Gastrocnemius medialis (tissue), 4 donors: ENCODE measurements at regions not wholly inside any gene's neighbourhood (a gene's known extent, or its start where the extent isn't known, plus 50 kb on each side); places are given as distances from the start of the nearest gene placed in this dataset.

Experiments used
- ATAC-seq, 2 donors: fragments of 150-250 bp; one replicate each; pipeline ENCODE4 v1.9.1; 2016
- DNase-seq, 2 donors: peaks; one replicate each; pipeline ENCODE4 v3.0.0-alpha.2; 2019
- H3K27ac ChIP-seq, 4 donors: fragments of 200-600 bp; sonication (generic); 1 replicate in 1 of 4; 2 replicates in 3 of 4; pipeline ENCODE4 v1.5.1; 2016 to 2018; ENCODE audit warnings: mild to moderate bottlenecking in 2 of 4, moderate library complexity in 1 of 4
- H3K27me3 ChIP-seq, 3 donors: fragments of 200-600 bp; sonication (generic) in 2 of 3; 1 replicate in 1 of 3; 2 replicates in 2 of 3; pipeline versions ENCODE4 v1.5.1 to v1.6.0; 2016 to 2019; ENCODE audit warnings: mild to moderate bottlenecking in 1 of 3, moderate library complexity in 1 of 3
- H3K36me3 ChIP-seq, 2 donors: fragments of 200-600 bp; sonication (generic) in 1 of 2; one replicate each; pipeline ENCODE4 v1.5.1; 2017 to 2018
- H3K4me1 ChIP-seq, 2 donors: fragments of 200-600 bp; sonication (generic) in 1 of 2; one replicate each; pipeline ENCODE4 v1.5.1; 2016 to 2017; ENCODE audit warnings: mild to moderate bottlenecking in 2 of 2
- H3K4me3 ChIP-seq, 4 donors: fragments of 200-600 bp; sonication (generic) in 3 of 4; 1 replicate in 1 of 4; 2 replicates in 3 of 4; pipeline ENCODE4 v1.5.1; 2016 to 2019; ENCODE audit warnings: mild to moderate bottlenecking in 2 of 4
- H3K9me3 ChIP-seq, 3 donors: fragments of 200-600 bp; sonication (generic) in 2 of 3; 1 replicate in 1 of 3; 2 replicates in 2 of 3; pipeline ENCODE4 v1.5.1; 2016 to 2019
- POLR2A ChIP-seq, 2 donors: fragments of 450-650 bp; IDR thresholded peaks; one replicate each; pipeline ENCODE4 v1.6.1; 2017; ENCODE audit warnings: antibody characterized with exemption in 2 of 2, mild to moderate bottlenecking in 2 of 2, moderate library complexity in 2 of 2
- in situ Hi-C, 4 donors: fragments of 200-750 bp; cut with MboI; loops; one replicate each; pipeline versions ENCODE4 v1.15.0 to v1.8.0; 2017; ENCODE audit warnings: low sequenced_read_pairs in 4 of 4
- intact Hi-C: fragments of 100-400 bp; cut with DNase I; formaldehyde crosslinking; loops from one replicate; pipeline ENCODE4 v1.15.1; 2023; ENCODE audit warnings: low total_unique reads
- TF ChIP-seq, protein P1 (sequence below), 5 experiments: fragments of 450-650 bp in 3 of 5; fragments of 200-600 bp in 2 of 5; sonication (generic) in 2 of 5; IDR thresholded peaks in 4 of 5; conservative IDR thresholded peaks in 1 of 5; 1 replicate in 4 of 5; 2 replicates in 1 of 5; pipeline ENCODE4 v1.5.1; 2016 to 2019; ENCODE audit warnings: antibody characterized with exemption in 5 of 5, mild to moderate bottlenecking in 3 of 5, moderate library complexity in 3 of 5

DNA sequence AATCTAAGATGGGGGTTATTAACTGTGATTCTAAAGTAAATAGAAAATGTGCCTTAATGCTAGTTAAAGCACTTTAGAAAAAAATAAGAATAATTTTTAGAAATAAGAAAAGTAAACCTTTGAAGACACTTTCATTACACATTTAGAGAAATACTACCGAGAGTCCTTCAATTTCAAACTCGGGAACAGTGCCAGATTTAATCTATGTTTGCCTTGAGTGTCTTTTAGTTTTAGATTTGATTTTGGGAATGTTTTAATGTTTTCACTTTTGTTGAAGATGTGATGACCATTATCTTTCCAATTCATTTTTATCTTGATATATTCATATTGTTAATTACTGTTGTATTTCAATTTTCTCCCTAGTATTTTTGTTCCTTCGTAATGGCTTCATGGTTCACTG lies 592.7 kb upstream of the MGMT start:
- H3K9me3 ChIP-seq, result no peaks in the 10 kb centered on the region
- TF ChIP-seq, protein P1, sequence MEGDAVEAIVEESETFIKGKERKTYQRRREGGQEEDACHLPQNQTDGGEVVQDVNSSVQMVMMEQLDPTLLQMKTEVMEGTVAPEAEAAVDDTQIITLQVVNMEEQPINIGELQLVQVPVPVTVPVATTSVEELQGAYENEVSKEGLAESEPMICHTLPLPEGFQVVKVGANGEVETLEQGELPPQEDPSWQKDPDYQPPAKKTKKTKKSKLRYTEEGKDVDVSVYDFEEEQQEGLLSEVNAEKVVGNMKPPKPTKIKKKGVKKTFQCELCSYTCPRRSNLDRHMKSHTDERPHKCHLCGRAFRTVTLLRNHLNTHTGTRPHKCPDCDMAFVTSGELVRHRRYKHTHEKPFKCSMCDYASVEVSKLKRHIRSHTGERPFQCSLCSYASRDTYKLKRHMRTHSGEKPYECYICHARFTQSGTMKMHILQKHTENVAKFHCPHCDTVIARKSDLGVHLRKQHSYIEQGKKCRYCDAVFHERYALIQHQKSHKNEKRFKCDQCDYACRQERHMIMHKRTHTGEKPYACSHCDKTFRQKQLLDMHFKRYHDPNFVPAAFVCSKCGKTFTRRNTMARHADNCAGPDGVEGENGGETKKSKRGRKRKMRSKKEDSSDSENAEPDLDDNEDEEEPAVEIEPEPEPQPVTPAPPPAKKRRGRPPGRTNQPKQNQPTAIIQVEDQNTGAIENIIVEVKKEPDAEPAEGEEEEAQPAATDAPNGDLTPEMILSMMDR (IDR thresholded peaks at IDR 0.05 in 4 of 5, conservative IDR thresholded peaks at IDR 0.05 in 1 of 5), result no peak
- no peak for TF ChIP-seq POLR2A (IDR thresholded peaks at IDR 0.05)
- H3K27ac ChIP-seq, result no peak overlapping the region
- no peak overlapping the region for H3K4me3 ChIP-seq
- no peak for ATAC-seq
- H3K4me1 ChIP-seq, result no peaks in the 10 kb centered on the region
- in situ Hi-C loops (no loop called here), intact Hi-C loops (no loop called here)
- H3K36me3 ChIP-seq, result no peaks in the 10 kb centered on the region
- no peaks in the 10 kb centered on the region for H3K27me3 ChIP-seq
- no peak for DNase-seq

DNA sequence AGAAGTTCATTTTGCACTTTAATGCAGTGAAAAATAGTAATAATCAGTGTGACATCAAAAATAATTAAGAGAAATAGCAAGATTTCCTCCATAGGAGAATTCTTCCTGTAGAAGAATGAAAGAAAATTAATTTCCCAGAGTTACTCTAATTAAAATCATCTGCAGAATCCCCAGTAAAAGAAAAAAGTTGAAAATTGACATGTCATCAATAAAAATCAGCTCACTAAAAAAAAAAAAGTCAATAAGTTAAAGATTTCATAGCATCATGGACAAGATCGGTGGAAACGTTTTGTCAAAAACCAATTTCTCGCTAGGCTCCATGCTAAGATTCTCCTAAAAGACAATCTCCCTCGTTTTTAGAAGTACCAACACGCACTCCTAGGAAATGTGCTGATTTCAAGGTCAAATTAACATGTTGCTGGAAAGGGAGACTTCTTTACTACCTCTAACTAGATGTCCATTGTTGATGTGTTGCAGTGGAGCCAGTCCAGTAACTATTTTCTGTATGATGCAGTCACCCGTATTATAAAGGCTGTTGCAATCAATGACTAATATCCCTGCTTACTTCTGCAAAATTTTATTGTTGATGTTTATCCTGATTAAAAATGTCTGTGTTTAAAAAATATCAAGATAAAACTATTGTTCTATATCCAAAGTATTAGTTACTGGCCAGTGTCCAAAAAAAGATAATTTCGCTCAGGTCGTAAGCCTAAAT lies 591.9 kb upstream of the MGMT start:
- Histone ChIP-seq H3K4me3 (no peak overlapping the region), H3K9me3 (no peaks in the 10 kb centered on the region), H3K27me3 (no peaks in the 10 kb centered on the region), H3K27ac (peak overlapping the region; percentile 46 to 59 (median 52)), H3K36me3 (no peaks in the 10 kb centered on the region), H3K4me1 (no peaks in the 10 kb centered on the region)
- DNase-seq (no peak), ATAC-seq (peak in 1 of 2 donors; percentile 51)
- intact Hi-C loops, result no loop called here
- in situ Hi-C loops, result no loop called here
- TF ChIP-seq, protein P1 (IDR thresholded peaks at IDR 0.05 in 4 of 5, conservative IDR thresholded peaks at IDR 0.05 in 1 of 5), result no peak
- no peak for TF ChIP-seq POLR2A (IDR thresholded peaks at IDR 0.05)

DNA sequence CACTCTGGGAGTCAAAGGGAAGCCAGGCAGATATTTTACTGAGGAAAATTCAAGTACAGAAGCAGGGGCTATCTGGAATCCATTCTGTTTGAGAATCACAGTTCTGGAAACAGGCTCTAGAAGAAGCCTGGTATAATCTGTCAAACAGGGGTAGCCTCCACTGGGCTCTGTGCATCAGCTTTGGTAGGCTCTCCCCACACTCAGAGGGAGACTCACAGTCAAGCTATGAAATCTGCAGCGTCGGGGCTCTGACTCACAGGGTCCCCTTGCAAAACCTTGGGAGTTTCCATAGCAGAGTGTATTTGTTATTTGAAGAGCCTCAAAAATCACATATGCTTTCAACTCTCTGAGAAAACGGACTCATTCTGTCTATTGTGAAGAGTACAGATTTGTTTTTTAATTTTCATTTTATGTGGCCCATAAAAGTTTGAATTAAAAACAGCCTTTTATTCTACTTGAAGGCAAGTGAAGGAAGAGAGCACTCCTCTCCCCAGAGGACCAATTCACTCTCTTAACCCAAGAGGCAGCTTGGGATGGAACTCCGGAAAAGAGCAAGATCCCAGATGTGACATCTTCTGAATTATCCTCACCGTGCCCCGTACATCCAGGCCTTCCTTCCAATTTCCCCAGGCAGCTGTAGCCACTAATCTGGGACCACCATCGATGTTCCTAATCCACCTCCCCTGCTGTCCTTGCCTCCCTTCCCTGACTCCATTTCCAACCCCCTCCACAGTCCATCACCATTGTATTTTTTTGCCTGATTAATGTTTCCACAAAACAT lies 590.9 kb upstream of the MGMT start:
- Histone ChIP-seq H3K4me1 (no peaks in the 10 kb centered on the region), H3K36me3 (no peaks in the 10 kb centered on the region), H3K27me3 (no peaks in the 10 kb centered on the region), H3K9me3 (no peaks in the 10 kb centered on the region), H3K27ac (peak overlapping the region; percentile 46 to 62 (median 52)), H3K4me3 (no peak overlapping the region)
- intact Hi-C loops (no loop called here), in situ Hi-C loops (no loop called here)
- ATAC-seq, result peak; percentile 76 to 82
- DNase-seq, result peak; percentile 17 to 40
- TF ChIP-seq, protein P1 (IDR thresholded peaks at IDR 0.05 in 4 of 5, conservative IDR thresholded peaks at IDR 0.05 in 1 of 5), result no peak
- TF ChIP-seq POLR2A (IDR thresholded peaks at IDR 0.05), result peak in 1 of 2 donors; percentile 14

DNA sequence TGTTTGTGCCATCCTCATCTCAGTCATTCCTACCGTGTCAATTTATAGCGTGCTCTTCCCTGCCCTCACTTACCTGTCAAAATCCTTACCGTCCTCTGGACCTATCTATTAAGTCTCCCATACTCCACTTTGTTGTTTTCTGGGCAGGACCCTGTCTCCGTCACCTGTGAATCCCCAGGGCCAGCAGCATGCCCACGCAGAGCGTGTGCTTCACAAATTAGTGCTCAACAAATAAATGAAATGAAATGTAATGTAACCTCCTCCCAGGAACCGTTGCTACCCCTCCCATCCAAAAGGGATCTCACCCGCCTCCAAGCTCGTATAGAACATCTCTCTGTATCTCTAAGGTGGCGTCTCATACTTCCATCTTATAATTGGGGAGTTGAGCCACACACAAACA lies 589.9 kb upstream of the MGMT start:
- Histone ChIP-seq H3K9me3 (no peaks in the 10 kb centered on the region), H3K36me3 (no peaks in the 10 kb centered on the region), H3K27me3 (peaks cover 0 to 3% (median 0%) of the 10 kb centered on the region in 3 donors), H3K4me3 (no peak overlapping the region), H3K4me1 (no peaks in the 10 kb centered on the region), H3K27ac (no peak overlapping the region)
- no peak for TF ChIP-seq POLR2A (IDR thresholded peaks at IDR 0.05)
- TF ChIP-seq, protein P1 (IDR thresholded peaks at IDR 0.05 in 4 of 5, conservative IDR thresholded peaks at IDR 0.05 in 1 of 5), result no peak
- in situ Hi-C loops (no loop called here), intact Hi-C loops (no loop called here)
- DNase-seq (no peak), ATAC-seq (no peak)
